Skeletal muscle tissue (tissue), 3 donors: ENCODE measurements at regions not wholly inside any gene's neighbourhood (a gene's known extent, or its start where the extent isn't known, plus 50 kb on each side); places are given as distances from the start of the nearest gene placed in this dataset.

ENCODE experiments used
- H3K27ac ChIP-seq: one replicate; pipeline ENCODE4 v1.7.0; 2013; ENCODE audit warnings: mild to moderate bottlenecking, low read depth, low read length, inconsistent platforms
- H3K27me3 ChIP-seq, 3 donors: one replicate each; pipeline ENCODE4 v1.7.0; 2013; ENCODE audit warnings: low read length in 3 of 3; ENCODE audit not compliant: control insufficient read depth in 3 of 3, insufficient read depth in 3 of 3
- H3K36me3 ChIP-seq, 3 donors: one replicate each; pipeline ENCODE4 v1.7.0; 2013; ENCODE audit warnings: low read length in 3 of 3; ENCODE audit not compliant: control insufficient read depth in 3 of 3, insufficient read depth in 3 of 3
- H3K4me1 ChIP-seq, 3 donors: one replicate each; pipeline ENCODE4 v1.7.0; 2013; ENCODE audit warnings: low read length in 3 of 3, mild to moderate bottlenecking in 3 of 3; ENCODE audit not compliant: control insufficient read depth in 3 of 3, insufficient read depth in 3 of 3
- H3K4me3 ChIP-seq, 3 donors: one replicate each; pipeline ENCODE4 v1.7.0; 2013; ENCODE audit warnings: low read length in 3 of 3
- H3K9ac ChIP-seq, 3 donors: one replicate each; pipeline ENCODE4 v1.7.0; 2013; ENCODE audit warnings: low read length in 3 of 3, mild to moderate bottlenecking in 3 of 3, moderate library complexity in 2 of 3, low read depth in 1 of 3
- H3K9me3 ChIP-seq, 3 donors: one replicate each; pipeline ENCODE4 v1.7.0; 2013; ENCODE audit warnings: low read length in 3 of 3; ENCODE audit not compliant: control insufficient read depth in 3 of 3
- donor health status: Osteomylitis.

- H3K9me3 ChIP-seq = peaks cover 0 to 4% (median 4%) of the 10 kb centered on the region in 3 donors
- H3K27ac ChIP-seq = no peak overlapping the region
- H3K9ac ChIP-seq = no peak overlapping the region
- peaks cover 32 to 56% (median 48%) of the 10 kb centered on the region in 3 donors for H3K27me3 ChIP-seq
- no peaks in the 10 kb centered on the region for H3K4me1 ChIP-seq
- no peaks in the 10 kb centered on the region for H3K36me3 ChIP-seq
- no peak overlapping the region for H3K4me3 ChIP-seq
Measured at GRCh38 chr16:86443508-86444147, 66.7 kb upstream of the FOXF1 start.

GRCh38 chr16:86444261-86444660 lies 66.1 kb upstream of the FOXF1 start:
- peaks cover 32 to 53% (median 49%) of the 10 kb centered on the region in 3 donors for H3K27me3 ChIP-seq
- H3K27ac ChIP-seq = no peak overlapping the region
- peaks cover 0 to 4% (median 4%) of the 10 kb centered on the region in 3 donors for H3K9me3 ChIP-seq
- no peak overlapping the region for H3K4me3 ChIP-seq
- no peaks in the 10 kb centered on the region for H3K36me3 ChIP-seq
- H3K9ac ChIP-seq = no peak overlapping the region
- H3K4me1 ChIP-seq = no peaks in the 10 kb centered on the region

- peaks cover 35 to 51% (median 49%) of the 10 kb centered on the region in 3 donors for H3K27me3 ChIP-seq
Measured at GRCh38 chr16:86444661-86445060, 65.7 kb upstream of the FOXF1 start.

GRCh38 chr16:86446279-86446678 lies 64.0 kb upstream of the FOXF1 start:
- no peaks in the 10 kb centered on the region for H3K4me1 ChIP-seq
- H3K27ac ChIP-seq = no peak overlapping the region
- no peak overlapping the region for H3K9ac ChIP-seq
- H3K9me3 ChIP-seq = peaks cover 2 to 8% (median 4%) of the 10 kb centered on the region in 3 donors
- H3K27me3 ChIP-seq = peaks cover 39 to 49% (median 49%) of the 10 kb centered on the region in 3 donors
- H3K36me3 ChIP-seq = no peaks in the 10 kb centered on the region
- no peak overlapping the region for H3K4me3 ChIP-seq

More at GRCh38 chr16:86444661-86445060, 65.7 kb upstream of the FOXF1 start:
- Histone ChIP-seq H3K4me3 (no peak overlapping the region), H3K4me1 (no peaks in the 10 kb centered on the region), H3K9ac (no peak overlapping the region), H3K27ac (no peak overlapping the region), H3K36me3 (no peaks in the 10 kb centered on the region), H3K9me3 (peaks cover 0 to 4% (median 4%) of the 10 kb centered on the region in 3 donors)

DNA sequence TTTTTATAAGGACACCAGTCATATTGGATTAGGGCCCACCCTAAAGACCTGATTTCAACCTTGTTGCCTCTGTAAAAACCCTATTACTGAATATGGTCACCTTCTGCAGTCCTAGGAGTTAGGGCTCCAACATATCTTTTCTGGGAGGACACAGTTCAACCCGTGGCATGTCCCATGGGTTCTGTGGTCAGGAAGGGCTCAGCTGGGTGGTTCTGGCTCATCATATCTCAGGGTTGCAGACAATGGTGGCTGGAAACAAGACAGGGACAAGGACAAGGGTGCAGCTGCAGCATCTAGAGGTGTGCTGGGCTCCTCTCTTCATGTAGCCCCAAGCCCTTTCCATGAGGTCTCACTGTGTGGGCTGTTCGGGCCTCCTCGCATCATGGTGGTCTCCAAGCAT lies 63.1 kb upstream of the FOXF1 start:
- Histone ChIP-seq H3K27me3 (peaks cover 34 to 46% (median 39%) of the 10 kb centered on the region in 3 donors), H3K9ac (no peak overlapping the region), H3K9me3 (peaks cover 2 to 12% (median 4%) of the 10 kb centered on the region in 3 donors), H3K36me3 (no peaks in the 10 kb centered on the region), H3K27ac (no peak overlapping the region), H3K4me1 (no peaks in the 10 kb centered on the region), H3K4me3 (no peak overlapping the region)

DNA sequence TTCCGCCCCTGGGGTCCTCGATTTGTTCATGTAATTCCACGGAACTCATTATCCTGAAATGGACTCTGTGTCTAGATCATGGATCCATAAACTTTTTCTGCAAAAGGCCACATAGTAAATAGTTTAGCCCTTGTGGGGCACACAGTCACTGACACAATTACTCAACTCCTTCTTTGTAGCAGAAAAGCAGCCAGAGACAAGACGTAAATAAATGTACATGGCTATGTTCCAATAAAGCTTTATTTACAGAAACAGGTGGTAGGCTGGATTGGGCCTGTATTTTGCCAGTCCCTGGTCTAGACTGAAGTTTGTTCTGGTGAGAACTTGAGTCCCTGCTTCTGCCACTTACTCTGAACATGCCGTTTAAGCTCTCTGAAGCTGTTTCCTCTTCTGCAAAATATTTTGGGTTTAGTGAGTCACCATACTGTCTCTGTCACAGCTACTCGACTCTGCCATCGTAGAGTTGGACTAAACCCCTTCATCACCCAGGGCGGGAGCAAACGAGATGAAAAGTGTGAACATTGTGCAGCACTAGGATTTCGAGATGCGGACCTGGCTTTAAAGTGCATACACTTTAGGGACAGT lies 61.9 kb upstream of the FOXF1 start:
- Histone ChIP-seq H3K27me3 (peaks cover 25 to 38% (median 36%) of the 10 kb centered on the region in 3 donors), H3K9me3 (peaks cover 2 to 12% (median 4%) of the 10 kb centered on the region in 3 donors), H3K36me3 (no peaks in the 10 kb centered on the region), H3K27ac (no peak overlapping the region), H3K9ac (no peak overlapping the region), H3K4me1 (no peaks in the 10 kb centered on the region), H3K4me3 (no peak overlapping the region)

DNA sequence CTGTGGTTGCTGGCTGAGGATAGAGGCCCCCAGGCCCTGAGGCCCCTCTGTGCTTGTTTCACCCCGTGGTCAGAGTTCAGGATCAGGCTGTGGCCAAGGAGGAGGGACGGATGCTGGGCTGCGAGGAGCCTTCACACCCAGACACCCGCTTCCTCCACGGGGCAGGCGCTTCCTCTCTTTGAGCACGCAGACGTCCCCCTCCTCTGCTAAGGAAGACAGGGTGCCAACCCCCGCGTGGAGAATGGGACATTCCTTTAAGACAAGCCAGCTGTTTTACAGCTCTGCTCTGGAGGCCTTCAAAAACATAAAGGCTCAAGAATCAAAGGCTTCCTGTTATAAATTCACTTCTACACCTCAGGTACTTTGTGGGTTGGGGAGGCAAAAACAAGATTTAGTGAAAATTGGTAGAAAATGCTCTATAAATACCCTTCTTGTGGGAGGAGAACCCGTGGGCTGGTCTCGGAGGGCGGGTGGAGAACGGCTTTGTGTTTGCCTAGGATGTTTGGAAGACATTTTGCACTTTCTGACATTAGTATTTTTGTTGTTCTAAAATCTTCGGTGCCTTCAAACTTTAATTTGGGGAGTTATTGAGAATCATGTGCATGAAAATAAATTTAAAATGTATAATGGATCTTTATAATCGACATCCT lies 60.8 kb upstream of the FOXF1 start:
- H3K4me1 ChIP-seq = no peaks in the 10 kb centered on the region
- H3K4me3 ChIP-seq = no peak overlapping the region
- H3K36me3 ChIP-seq = no peaks in the 10 kb centered on the region
- H3K9me3 ChIP-seq = peaks cover 2 to 12% (median 4%) of the 10 kb centered on the region in 3 donors
- H3K27me3 ChIP-seq = peaks cover 17 to 30% (median 27%) of the 10 kb centered on the region in 3 donors
- no peak overlapping the region for H3K27ac ChIP-seq
- no peak overlapping the region for H3K9ac ChIP-seq

DNA sequence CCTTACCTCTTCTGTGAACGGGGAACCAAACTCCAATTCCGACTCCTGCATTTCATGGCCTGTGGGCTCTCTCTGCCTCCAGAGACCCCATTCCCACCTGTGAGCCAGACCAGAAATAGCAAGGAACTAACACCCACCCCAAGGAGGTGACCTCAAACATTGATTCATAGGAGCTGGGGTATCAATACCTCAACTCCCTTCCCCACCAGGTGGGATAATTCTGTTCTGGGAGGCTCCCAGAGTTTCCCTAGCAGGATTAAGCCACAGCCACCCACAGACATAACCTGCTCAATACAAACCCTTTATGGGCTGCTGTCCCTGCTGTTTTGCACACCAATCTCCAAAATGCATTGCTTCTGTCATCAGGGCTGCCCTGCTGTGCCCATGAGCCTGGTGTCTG lies 59.6 kb upstream of the FOXF1 start:
- Histone ChIP-seq H3K27ac (no peak overlapping the region), H3K9ac (no peak overlapping the region), H3K27me3 (peaks cover 17 to 30% (median 23%) of the 10 kb centered on the region in 3 donors), H3K4me3 (no peak overlapping the region), H3K4me1 (no peaks in the 10 kb centered on the region), H3K9me3 (peaks cover 2 to 12% (median 4%) of the 10 kb centered on the region in 3 donors), H3K36me3 (no peaks in the 10 kb centered on the region)

- Histone ChIP-seq H3K9ac (no peak overlapping the region), H3K4me1 (no peaks in the 10 kb centered on the region), H3K9me3 (peaks cover 2 to 9% (median 2%) of the 10 kb centered on the region in 3 donors), H3K27ac (no peak overlapping the region), H3K36me3 (no peaks in the 10 kb centered on the region), H3K4me3 (no peak overlapping the region), H3K27me3 (peaks cover 18 to 35% (median 27%) of the 10 kb centered on the region in 3 donors)
Measured at GRCh38 chr16:86452451-86452850, 57.9 kb upstream of the FOXF1 start.

DNA sequence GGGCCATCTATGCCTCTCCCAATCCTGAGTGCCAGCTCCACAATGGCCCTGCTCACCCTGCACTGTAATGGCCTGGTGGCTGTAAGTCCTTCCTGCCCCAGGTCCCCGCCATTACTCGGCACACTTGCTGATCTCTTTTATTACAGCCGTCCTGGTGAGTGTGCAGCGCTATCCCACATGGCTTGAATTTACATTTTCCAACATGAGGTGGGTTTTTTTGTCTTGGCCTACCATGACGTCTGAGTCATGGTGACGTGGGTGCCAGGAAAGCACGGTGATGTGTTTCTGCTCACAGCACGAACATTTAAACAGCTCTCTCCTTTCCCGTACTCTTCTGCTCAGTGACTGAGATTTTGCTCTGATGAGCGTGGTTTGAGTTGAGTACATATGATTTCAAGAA lies 55.2 kb upstream of the FOXF1 start:
- Histone ChIP-seq H3K4me1 (no peaks in the 10 kb centered on the region), H3K4me3 (no peak overlapping the region), H3K27me3 (peaks cover 19 to 47% (median 28%) of the 10 kb centered on the region in 3 donors), H3K27ac (no peak overlapping the region), H3K9ac (no peak overlapping the region), H3K36me3 (no peaks in the 10 kb centered on the region), H3K9me3 (peaks cover 0 to 8% (median 2%) of the 10 kb centered on the region in 3 donors)
